NCI-H526 (cell line): ENCODE measurements at regions not wholly inside any gene's neighbourhood (a gene's known extent, or its start where the extent isn't known, plus 50 kb on each side); places are given as distances from the start of the nearest gene placed in this dataset.
"Not testable (repeated sequence)": the region's sequence is repeated elsewhere in the genome, so short reads cannot be mapped to it uniquely, and the experiment has no call there.

Experiments used
- DNase-seq, 2 experiments: peaks; one replicate each; lab custom pipeline; 2025; lab: John Stamatoyannopoulos, UW

- DNase-seq = no peak
These were observed 470.1 kb downstream of the MFSD1 start for GRCh38 chr3:159271799-159272512.

GRCh38 chr3:159273070-159273469 is 471.2 kb downstream of the MFSD1 start:
- no peak for DNase-seq

- DNase-seq = no peak
These were observed 471.8 kb downstream of the MFSD1 start for GRCh38 chr3:159273608-159274007.

DNA sequence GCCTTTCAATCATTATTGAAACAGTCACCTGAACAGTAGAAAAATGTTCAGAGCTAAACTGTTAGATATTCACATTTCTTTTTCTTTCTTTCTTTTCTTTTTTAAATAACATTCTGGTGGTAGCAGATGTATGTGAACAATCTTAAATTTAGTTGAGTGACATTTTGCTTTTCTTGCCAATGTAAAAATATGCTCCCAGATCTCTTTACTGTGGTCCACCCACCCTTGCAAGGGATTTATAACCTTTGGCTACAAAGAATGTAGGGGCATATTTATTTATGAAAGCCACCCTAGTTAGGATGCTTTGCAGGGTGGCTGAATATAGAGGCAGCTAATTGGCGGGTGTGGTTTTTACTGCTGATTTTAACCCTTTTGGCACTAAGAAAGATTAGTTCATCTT is 473.9 kb downstream of the MFSD1 start:
- DNase-seq = no peak

- DNase-seq = no peak
These were observed 476.0 kb downstream of the MFSD1 start for GRCh38 chr3:159277814-159278213.

DNA sequence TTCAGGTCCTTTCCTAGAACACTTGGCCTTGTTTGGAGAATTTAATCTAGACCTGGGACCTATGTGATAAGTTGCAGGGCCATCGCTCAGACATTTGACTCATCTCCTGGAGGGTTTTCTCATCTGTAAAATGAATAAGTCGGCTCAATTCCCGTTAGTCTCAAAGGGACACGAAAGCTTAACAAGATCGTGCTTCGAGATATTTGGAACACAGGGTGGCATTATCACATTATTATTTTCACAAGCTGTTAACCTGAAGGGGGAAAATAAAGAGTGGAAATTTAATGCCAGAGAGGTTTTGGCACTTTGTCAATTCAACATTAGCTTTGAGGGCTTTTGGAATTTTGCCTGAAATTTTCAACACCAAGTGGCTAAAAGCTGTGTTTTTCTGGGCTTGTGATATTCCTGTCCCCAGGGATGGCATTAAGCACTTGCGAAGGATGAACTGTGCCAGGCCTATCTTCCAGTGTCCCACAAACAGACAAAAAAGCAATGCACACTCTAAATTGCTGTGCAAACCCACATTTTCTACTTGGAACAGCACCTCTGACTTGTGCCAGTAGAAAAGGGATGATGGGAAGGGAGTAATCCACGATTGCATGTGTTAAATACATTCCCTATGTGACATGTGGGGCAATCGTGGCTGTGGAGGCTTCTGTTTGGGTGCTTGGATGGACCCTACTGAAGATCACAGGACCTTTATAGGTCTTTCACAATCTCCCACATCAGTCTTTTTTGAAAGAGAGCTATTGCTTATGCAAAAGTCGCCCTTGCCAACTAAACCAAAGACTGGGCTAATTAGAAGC is 478.7 kb downstream of the MFSD1 start:
- DNase-seq = no peak

DNA sequence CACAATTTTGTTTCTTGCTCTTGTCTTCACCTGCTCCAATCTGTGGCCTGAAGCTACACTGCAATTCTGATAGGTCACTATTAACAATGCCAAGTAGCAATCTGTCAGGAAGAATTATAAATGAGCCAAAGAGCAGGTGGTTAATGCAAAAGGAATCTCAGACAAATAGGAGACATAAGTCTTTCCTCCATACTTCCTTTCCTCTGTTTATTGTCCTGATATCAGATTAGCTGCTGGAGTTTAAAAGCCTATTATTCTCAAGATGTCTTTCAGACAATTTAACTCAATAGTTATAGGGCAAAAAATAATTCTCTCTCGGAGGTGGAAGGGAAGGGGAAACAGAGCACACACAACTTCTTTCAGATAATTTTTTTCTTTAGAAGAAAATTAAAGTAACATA is 491.6 kb downstream of the MFSD1 start:
- no peak for DNase-seq

DNA sequence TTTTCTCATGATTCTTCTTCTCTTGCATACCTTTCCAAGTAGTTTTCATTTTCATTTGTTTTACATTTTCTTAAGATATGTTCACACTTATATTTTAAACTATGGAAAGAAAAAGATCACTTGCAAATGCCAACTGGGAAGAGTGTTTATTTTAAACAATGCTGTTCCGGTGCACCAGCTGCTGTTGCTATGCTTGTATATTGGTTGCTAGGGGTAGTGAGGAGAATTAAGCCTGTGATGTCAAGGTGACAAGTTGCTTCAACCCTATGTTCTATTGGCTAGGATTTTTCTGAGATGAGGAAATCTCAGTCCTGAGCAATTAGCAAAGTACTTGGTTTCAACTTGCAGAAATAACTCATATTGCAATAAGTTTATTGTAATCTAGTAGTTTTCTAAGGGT is 500.1 kb downstream of the MFSD1 start:
- DNase-seq = no peak

GRCh38 chr3:159305017-159305416 is 503.2 kb downstream of the MFSD1 start:
- DNase-seq = no peak

DNA sequence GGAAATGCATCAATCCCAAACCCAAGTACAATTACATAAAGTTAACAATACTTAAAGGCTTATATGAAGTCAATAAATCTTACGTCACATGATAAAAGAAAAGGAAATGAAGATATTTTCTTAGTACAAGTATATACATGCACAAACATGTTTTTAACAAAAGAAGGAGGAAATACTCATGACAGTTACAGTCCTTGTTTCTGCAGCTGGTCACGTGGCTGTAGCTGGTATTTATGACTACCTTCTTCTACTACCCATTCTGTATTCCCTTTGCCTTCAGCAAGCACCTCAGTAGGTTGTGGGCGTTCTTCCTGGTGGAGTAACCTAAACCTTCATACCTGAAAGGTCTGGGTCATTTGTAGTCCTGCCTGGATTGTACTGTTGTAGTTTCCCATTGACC is 514.9 kb downstream of the MFSD1 start:
- DNase-seq = not testable (repeated sequence)

- DNase-seq = no peak
These were observed 517.3 kb downstream of the MFSD1 start for GRCh38 chr3:159319156-159319555.

DNA sequence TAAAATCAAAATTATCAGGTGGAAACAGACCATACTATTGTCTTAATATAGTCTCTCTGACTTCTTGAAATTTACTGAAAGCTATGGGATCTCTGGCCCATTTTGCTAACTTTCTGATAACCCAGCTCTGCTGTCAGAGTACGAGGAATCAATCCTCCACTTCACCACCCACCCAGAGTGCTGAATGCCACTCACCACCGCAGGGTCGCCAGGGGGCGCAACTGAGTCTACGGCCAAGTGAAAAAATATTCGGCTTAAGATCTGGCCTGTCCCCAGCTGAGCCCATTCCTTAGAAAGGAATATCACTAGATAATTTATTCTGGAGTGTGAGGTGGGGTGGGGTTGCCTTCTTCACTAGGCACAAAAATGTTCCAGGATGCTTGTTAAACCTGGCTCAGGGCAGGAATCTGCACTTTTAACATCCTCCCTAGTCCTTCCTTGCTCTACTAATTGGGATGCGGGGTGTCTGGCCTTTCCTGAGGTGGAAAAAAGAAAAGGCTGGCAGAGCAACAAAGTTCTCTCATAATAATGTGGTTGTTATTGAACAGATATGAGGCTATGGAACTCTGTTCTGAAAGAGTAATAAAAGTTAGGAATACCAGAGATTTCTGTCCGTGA is 520.6 kb downstream of the MFSD1 start:
- peak in 1 of 2 experiments; percentile 51 for DNase-seq

- DNase-seq = no peak
These were observed 522.0 kb downstream of the MFSD1 start for GRCh38 chr3:159323848-159324247.

GRCh38 chr3:159326998-159327397 is 525.1 kb downstream of the MFSD1 start:
- no peak for DNase-seq

DNA sequence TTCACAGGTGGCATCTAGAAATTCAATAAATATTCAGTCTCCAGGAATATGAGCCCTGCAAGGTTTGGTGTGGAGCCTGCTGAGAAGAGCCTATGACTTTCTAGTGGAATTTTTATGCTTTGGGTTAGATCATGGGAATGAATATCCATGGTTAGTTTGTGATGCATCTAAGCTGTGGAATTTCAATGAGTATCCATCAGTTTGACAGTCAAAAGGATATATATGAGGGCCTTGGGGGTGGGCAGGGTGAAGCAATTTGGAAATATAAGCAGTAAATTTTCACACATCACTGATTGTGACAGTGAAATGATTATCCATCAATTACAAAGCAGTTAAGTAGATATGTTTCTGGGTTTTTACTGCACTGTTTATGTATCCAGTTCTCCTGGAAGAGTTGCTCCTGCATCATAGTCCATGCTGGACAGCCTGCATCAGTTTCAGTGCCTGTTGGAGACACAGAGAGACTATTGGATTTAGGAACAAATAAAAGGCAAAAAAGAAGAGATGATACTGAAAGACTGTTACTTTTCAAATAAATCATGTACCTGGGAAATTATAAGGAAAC is 530.8 kb downstream of the MFSD1 start:
- DNase-seq = no peak

DNA sequence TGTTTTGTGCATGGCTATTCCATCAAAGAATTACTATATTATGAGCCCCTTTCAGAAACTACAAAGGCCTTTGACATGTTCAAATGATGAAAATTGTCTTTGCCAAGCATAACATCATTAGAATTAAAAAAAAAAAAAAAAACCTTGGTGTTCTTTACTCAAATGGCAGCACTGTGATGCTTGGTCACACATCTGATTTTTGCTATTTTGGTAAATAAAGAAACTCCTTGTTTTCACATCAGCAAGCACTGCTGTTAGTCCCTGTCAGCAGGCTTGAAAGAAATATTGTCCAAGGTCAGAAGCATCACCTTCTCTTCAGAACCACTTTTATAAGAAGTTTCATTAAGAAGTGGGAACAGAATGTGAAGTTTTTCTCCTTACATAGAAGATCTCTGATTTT is 537.3 kb downstream of the MFSD1 start:
- no peak for DNase-seq

- no peak for DNase-seq
These were observed 539.1 kb downstream of the MFSD1 start for GRCh38 chr3:159340877-159341500.

DNA sequence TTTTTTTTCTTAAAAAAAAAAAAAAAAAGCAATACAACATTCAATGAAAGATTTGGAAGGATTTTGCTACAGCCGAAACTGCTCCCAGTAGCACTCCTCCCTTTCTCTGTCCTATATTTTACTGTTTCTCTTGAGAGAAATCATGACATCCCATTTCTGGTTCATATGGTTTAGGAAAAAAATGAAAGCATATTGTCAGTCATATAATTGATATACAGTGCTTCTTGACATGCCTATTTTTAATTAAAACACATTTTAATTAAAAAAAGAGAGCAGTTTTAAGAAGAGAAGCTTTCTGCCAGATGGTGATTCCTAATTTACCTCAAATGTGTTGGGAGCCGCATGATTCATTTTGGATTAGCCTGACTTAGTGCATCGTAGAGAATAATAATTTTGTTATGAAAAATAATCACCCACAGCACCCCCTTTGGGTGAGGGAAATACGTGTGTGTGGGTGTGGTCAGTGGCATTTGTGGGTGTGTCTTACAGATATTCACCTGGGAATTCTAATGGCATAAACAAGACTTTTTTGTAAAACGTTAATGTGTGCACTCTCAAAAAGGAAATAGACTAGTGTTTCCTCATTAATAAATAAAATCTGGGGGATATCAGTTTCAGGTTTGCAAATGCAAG is 544.5 kb downstream of the MFSD1 start:
- no peak for DNase-seq

- DNase-seq = peak; percentile 18 to 19
These were observed 546.6 kb downstream of the MFSD1 start for GRCh38 chr3:159348431-159348830.

GRCh38 chr3:159356606-159357005 is 554.8 kb downstream of the MFSD1 start:
- no peak for DNase-seq

GRCh38 chr3:159364511-159364910 is 562.7 kb downstream of the MFSD1 start:
- DNase-seq = no peak

GRCh38 chr3:159366476-159366875 is 564.6 kb downstream of the MFSD1 start:
- no peak for DNase-seq
